Lower lobe of right lung (tissue), 2 donors: ENCODE measurements at regions not wholly inside any gene's neighbourhood (a gene's known extent, or its start where the extent isn't known, plus 50 kb on each side); places are given as distances from the start of the nearest gene placed in this dataset.

ENCODE experiments used
- ATAC-seq, 2 donors: fragments of 200-7000 bp; cut with Tn5 transposase; one replicate each; pipeline ENCODE4 v1.9.1; 2020 to 2022; ENCODE audit warnings: mild to moderate bottlenecking in 2 of 2, moderate library complexity in 2 of 2
- DNase-seq: peaks from one replicate; pipeline ENCODE4 v3.0.0-alpha.2; 2020
- H3K27ac ChIP-seq: fragments of 200-600 bp; one replicate; pipeline ENCODE4 v1.8.0; 2022
- H3K27me3 ChIP-seq: fragments of 200-600 bp; one replicate; pipeline ENCODE4 v1.8.0; 2022; ENCODE audit warnings: low read depth
- H3K36me3 ChIP-seq: fragments of 200-600 bp; one replicate; pipeline ENCODE4 v1.8.0; 2022; ENCODE audit warnings: mild to moderate bottlenecking
- H3K4me1 ChIP-seq: fragments of 200-600 bp; one replicate; pipeline ENCODE4 v1.8.0; 2022
- H3K4me3 ChIP-seq: fragments of 200-600 bp; one replicate; pipeline ENCODE4 v1.8.0; 2022; ENCODE audit warnings: mild to moderate bottlenecking
- H3K9me3 ChIP-seq: fragments of 200-600 bp; one replicate; pipeline ENCODE4 v1.8.0; 2022
- intact Hi-C: fragments of 100-400 bp; cut with DNase I; formaldehyde crosslinking; loops from one replicate; pipeline ENCODE4 v1.11.0; 2022
- TF ChIP-seq, protein P1 (sequence below): fragments of 200-600 bp; IDR thresholded peaks from one replicate; pipeline ENCODE4 v1.8.0; 2022; ENCODE audit warnings: antibody characterized with exemption, mild to moderate bottlenecking
- donor health status: DM: no; HTN: yes; CAD: no; lungs with severe emphysema.

DNA sequence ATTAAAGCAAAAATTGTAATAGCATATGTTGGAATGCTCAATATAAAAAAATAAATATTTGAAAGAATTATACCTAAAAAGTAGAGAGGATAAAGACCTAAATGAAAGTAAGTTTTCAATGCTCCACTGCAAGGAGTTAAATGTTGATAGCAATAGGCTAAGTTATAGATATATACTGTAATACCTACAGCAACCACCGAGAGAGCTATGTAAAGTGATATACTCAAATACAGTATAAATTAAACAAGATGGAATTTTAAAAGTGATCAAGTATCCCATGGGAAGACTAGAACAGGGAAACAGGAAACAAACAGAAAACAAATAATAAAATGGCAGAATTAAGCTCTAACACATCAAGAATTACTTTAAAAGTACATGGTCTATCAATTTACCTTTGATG lies 73.9 kb downstream of the CASP3 start:
- DNase-seq, result no peak

DNA sequence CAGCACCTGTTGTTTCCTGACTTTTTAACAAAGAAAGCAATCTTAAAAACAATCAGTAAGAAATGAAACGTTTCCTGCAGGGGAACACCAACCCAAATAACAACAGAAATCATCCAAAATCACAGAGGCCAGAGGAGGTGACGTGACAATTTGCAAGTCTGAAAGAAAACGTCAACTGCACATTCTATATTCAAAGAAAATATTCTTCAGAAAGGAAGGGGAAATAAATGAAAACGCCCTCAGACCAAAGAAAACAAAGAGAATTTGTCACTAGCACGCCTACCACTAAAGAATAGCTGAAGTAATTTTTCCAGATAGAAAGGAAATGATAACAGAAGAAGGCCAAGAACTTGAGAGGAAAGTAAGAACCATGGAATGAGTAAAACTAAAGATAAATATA lies 74.4 kb downstream of the CASP3 start:
- TF ChIP-seq, protein P1, sequence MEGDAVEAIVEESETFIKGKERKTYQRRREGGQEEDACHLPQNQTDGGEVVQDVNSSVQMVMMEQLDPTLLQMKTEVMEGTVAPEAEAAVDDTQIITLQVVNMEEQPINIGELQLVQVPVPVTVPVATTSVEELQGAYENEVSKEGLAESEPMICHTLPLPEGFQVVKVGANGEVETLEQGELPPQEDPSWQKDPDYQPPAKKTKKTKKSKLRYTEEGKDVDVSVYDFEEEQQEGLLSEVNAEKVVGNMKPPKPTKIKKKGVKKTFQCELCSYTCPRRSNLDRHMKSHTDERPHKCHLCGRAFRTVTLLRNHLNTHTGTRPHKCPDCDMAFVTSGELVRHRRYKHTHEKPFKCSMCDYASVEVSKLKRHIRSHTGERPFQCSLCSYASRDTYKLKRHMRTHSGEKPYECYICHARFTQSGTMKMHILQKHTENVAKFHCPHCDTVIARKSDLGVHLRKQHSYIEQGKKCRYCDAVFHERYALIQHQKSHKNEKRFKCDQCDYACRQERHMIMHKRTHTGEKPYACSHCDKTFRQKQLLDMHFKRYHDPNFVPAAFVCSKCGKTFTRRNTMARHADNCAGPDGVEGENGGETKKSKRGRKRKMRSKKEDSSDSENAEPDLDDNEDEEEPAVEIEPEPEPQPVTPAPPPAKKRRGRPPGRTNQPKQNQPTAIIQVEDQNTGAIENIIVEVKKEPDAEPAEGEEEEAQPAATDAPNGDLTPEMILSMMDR, result no peak
- ATAC-seq, result no peak
- intact Hi-C loops, result no loop called here

More for the DNA sequence above, 73.9 kb downstream of the CASP3 start:
- no peaks in the 10 kb centered on the region for H3K4me1 ChIP-seq
- ATAC-seq, result no peak
- no peaks in the 10 kb centered on the region for H3K36me3 ChIP-seq
- TF ChIP-seq, protein P1, result no peak
- no peaks in the 10 kb centered on the region for H3K27me3 ChIP-seq
- no peak overlapping the region for H3K27ac ChIP-seq
- no peak overlapping the region for H3K4me3 ChIP-seq
- no peaks in the 10 kb centered on the region for H3K9me3 ChIP-seq
- intact Hi-C loops, result no loop called here

DNA sequence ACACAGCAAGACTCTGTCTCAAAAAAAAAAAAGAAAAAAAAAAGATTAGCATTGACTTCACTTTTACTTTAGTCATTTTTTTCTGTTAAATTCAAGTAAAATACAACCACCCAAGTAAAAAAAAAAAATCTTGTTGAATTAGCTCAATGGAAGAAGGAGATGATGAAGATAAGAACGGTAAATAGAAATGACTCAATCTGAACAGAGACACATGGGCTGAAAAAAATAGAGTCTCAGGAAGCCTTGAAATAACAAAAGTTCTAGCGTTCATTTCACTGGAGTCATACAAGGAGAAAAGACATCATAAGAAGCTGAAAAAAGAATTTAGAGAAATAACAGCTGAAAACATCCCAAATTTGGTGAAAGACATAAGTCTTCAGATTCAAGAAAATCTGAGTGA lies 75.5 kb downstream of the CASP3 start:
- no peak for ATAC-seq
- no peak overlapping the region for H3K4me3 ChIP-seq
- H3K27ac ChIP-seq, result no peak overlapping the region
- TF ChIP-seq, protein P1, result no peak
- H3K9me3 ChIP-seq, result no peaks in the 10 kb centered on the region
- H3K4me1 ChIP-seq, result peaks cover 1% of the 10 kb centered on the region
- intact Hi-C loops, result no loop called here
- no peaks in the 10 kb centered on the region for H3K27me3 ChIP-seq
- H3K36me3 ChIP-seq, result no peaks in the 10 kb centered on the region
- DNase-seq, result no peak

More for the DNA sequence above, 74.4 kb downstream of the CASP3 start:
- no peak overlapping the region for H3K4me3 ChIP-seq
- H3K27me3 ChIP-seq, result no peaks in the 10 kb centered on the region
- H3K4me1 ChIP-seq, result no peaks in the 10 kb centered on the region
- H3K36me3 ChIP-seq, result no peaks in the 10 kb centered on the region
- no peak for DNase-seq
- H3K27ac ChIP-seq, result no peak overlapping the region
- H3K9me3 ChIP-seq, result no peaks in the 10 kb centered on the region

DNA sequence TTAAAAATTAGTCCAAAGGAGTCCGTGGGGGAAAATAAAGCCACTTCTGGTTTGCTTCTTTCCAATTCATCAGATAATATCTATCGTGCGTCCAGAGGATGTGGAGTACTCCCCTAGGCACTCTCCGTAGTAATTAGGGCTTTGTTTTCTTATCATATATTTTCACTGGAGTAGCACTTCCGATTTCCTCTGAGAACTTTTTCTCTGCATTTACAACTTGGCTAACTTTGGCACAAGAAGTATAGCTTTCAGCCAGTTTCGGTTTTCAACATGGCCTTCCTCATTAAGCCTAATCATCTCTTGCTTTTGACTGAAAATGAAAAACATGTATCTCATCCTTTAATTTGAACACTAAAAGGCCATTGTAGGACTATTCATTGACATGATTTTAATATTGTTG lies 80.5 kb downstream of the CASP3 start:
- Histone ChIP-seq H3K27me3 (no peaks in the 10 kb centered on the region), H3K27ac (no peak overlapping the region), H3K36me3 (no peaks in the 10 kb centered on the region), H3K4me1 (peaks cover 3% of the 10 kb centered on the region), H3K9me3 (no peaks in the 10 kb centered on the region), H3K4me3 (no peak overlapping the region)
- DNase-seq (no peak), ATAC-seq (no peak)
- intact Hi-C loops, result no loop called here
- TF ChIP-seq, protein P1, result no peak

DNA sequence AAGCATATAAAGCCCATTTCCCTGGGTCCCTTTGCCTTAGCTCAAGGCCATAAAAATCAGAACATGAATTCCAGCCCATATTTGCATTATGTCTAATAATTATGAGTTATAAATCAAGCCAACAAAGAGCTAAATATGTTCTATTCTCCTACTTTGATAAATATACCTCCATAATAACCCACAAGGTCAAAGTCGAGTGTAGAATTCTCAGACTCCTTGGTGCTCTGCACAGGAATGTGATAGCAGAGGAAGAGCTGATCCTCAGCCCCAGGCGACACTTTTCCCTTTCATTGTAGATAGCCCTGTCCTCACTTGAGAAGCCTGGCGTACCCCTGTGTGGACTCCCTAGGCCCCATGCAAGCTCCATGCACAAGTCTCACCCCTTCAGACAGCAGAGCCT lies 85.6 kb downstream of the CASP3 start:
- ATAC-seq (no peak), DNase-seq (no peak)
- intact Hi-C loops, result no loop called here

More for the DNA sequence above, 85.6 kb downstream of the CASP3 start:
- Histone ChIP-seq H3K27ac (no peak overlapping the region), H3K27me3 (no peaks in the 10 kb centered on the region), H3K4me3 (no peak overlapping the region), H3K36me3 (no peaks in the 10 kb centered on the region), H3K9me3 (no peaks in the 10 kb centered on the region), H3K4me1 (peaks cover 1% of the 10 kb centered on the region)
- TF ChIP-seq, protein P1, result no peak
